Neural cell (in vitro differentiated cells): ENCODE measurements at regions not wholly inside any gene's neighbourhood (a gene's known extent, or its start where the extent isn't known, plus 50 kb on each side); places are given as distances from the start of the nearest gene placed in this dataset.

Experiments used
- EP300 ChIP-seq: fragments of 450-650 bp; conservative IDR thresholded peaks from 2 replicates; pipeline ENCODE4 v1.6.1; 2014; ENCODE audit warnings: antibody characterized with exemption, mild to moderate bottlenecking, moderate library complexity; ENCODE audit not compliant: poor library complexity, severe bottlenecking
- SMC3 ChIP-seq: fragments of 450-650 bp; conservative IDR thresholded peaks from 2 replicates; pipeline ENCODE4 v1.6.1; 2014; ENCODE audit warnings: antibody characterized with exemption, mild to moderate bottlenecking, moderate library complexity; ENCODE audit not compliant: poor library complexity
- TF ChIP-seq, protein P1 (sequence below): fragments of 450-650 bp; IDR thresholded peaks from 2 replicates; pipeline ENCODE4 v1.5.1; 2014; ENCODE audit warnings: antibody characterized with exemption, mild to moderate bottlenecking, moderate library complexity; ENCODE audit not compliant: poor library complexity, severe bottlenecking
- TF ChIP-seq, protein P2 (sequence below): IDR thresholded peaks from 2 replicates; pipeline ENCODE4 v1.6.1; 2012; ENCODE audit warnings: borderline replicate concordance

DNA sequence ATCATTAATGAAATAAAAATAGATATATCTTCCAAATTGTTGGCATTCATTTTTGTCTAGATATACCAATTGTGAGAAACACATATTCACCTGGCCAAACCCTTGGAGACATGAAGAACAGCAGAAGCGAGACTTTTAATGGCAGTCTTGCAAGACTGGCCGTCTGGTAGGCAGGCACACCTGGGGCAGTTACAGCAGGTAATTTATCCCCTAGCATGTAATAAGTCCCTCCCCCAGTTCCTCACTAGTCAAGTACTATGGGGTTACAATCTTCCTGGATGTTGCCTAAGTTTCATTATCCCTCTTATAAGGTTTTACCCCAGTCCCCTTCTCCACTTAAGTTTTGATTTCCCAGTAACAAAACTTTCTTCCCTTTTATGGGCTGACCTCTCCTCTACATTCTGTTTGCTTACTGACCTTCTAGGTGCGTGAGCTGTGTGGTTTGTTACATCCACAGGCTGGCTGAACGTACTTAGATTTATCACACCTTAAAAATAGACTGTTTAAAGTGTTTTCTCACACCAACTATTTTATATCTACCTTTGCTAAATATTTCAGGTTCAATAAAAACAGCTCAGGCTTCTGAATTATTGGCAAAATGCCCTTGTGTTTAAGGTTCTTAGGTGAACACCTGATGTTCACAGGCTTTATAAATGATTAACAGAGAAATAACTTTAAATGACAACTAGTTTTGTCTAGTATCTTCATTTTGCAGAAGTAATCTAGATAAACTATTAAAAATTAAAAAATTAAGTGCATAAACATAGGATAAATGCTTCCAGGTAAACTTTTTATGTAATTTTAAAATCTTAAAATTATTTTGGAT lies 365.0 kb upstream of the TFPI start:
- no peak for TF ChIP-seq SMC3
- TF ChIP-seq, protein P1, sequence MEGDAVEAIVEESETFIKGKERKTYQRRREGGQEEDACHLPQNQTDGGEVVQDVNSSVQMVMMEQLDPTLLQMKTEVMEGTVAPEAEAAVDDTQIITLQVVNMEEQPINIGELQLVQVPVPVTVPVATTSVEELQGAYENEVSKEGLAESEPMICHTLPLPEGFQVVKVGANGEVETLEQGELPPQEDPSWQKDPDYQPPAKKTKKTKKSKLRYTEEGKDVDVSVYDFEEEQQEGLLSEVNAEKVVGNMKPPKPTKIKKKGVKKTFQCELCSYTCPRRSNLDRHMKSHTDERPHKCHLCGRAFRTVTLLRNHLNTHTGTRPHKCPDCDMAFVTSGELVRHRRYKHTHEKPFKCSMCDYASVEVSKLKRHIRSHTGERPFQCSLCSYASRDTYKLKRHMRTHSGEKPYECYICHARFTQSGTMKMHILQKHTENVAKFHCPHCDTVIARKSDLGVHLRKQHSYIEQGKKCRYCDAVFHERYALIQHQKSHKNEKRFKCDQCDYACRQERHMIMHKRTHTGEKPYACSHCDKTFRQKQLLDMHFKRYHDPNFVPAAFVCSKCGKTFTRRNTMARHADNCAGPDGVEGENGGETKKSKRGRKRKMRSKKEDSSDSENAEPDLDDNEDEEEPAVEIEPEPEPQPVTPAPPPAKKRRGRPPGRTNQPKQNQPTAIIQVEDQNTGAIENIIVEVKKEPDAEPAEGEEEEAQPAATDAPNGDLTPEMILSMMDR, result no peak
- TF ChIP-seq, protein P2, sequence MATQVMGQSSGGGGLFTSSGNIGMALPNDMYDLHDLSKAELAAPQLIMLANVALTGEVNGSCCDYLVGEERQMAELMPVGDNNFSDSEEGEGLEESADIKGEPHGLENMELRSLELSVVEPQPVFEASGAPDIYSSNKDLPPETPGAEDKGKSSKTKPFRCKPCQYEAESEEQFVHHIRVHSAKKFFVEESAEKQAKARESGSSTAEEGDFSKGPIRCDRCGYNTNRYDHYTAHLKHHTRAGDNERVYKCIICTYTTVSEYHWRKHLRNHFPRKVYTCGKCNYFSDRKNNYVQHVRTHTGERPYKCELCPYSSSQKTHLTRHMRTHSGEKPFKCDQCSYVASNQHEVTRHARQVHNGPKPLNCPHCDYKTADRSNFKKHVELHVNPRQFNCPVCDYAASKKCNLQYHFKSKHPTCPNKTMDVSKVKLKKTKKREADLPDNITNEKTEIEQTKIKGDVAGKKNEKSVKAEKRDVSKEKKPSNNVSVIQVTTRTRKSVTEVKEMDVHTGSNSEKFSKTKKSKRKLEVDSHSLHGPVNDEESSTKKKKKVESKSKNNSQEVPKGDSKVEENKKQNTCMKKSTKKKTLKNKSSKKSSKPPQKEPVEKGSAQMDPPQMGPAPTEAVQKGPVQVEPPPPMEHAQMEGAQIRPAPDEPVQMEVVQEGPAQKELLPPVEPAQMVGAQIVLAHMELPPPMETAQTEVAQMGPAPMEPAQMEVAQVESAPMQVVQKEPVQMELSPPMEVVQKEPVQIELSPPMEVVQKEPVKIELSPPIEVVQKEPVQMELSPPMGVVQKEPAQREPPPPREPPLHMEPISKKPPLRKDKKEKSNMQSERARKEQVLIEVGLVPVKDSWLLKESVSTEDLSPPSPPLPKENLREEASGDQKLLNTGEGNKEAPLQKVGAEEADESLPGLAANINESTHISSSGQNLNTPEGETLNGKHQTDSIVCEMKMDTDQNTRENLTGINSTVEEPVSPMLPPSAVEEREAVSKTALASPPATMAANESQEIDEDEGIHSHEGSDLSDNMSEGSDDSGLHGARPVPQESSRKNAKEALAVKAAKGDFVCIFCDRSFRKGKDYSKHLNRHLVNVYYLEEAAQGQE, result no peak
- no peak for TF ChIP-seq EP300
